H9 (cell line): ENCODE measurements at regions not wholly inside any gene's neighbourhood (a gene's known extent, or its start where the extent isn't known, plus 50 kb on each side); places are given as distances from the start of the nearest gene placed in this dataset.

ENCODE experiments used
- DNase-seq: peaks from one replicate; pipeline ENCODE4 v3.0.0-alpha.2; 2017
- H2AFZ ChIP-seq: one replicate; pipeline ENCODE4 v1.6.1; 2013; ENCODE audit warnings: mild to moderate bottlenecking, low read length, control low read depth, moderate library complexity
- H2AK5ac ChIP-seq: 2 replicates; pipeline ENCODE4 v1.6.1; 2013; ENCODE audit warnings: low read length, control low read depth, mixed read lengths; ENCODE audit not compliant: insufficient read length
- H2BK120ac ChIP-seq: one replicate; pipeline ENCODE4 v1.6.1; 2013; ENCODE audit warnings: low read depth, mild to moderate bottlenecking, low read length, control low read depth, inconsistent platforms; ENCODE audit not compliant: poor library complexity, severe bottlenecking
- H2BK12ac ChIP-seq: 2 replicates; pipeline ENCODE4 v1.6.1; 2013; ENCODE audit warnings: low read length, control low read depth, mixed read lengths, low read depth; ENCODE audit not compliant: insufficient read length
- H2BK15ac ChIP-seq: 2 replicates; pipeline ENCODE4 v1.6.1; 2013; ENCODE audit warnings: low read depth, low read length, control low read depth
- H2BK20ac ChIP-seq: one replicate; pipeline ENCODE4 v1.6.1; 2013; ENCODE audit warnings: low read depth, mild to moderate bottlenecking, low read length, control low read depth, inconsistent platforms; ENCODE audit not compliant: poor library complexity, severe bottlenecking
- H2BK5ac ChIP-seq: 2 replicates; pipeline ENCODE4 v1.6.1; 2013; ENCODE audit warnings: low read length, control low read depth, mixed read lengths; ENCODE audit not compliant: insufficient read length
- H3K14ac ChIP-seq: 2 replicates; pipeline ENCODE4 v1.6.1; 2013; ENCODE audit warnings: low read length, control low read depth; ENCODE audit not compliant: insufficient read depth
- H3K18ac ChIP-seq: 2 replicates; pipeline ENCODE4 v1.6.1; 2013; ENCODE audit warnings: low read depth, mild to moderate bottlenecking, mixed read lengths, low read length, control low read depth; ENCODE audit not compliant: insufficient read length
- H3K23ac ChIP-seq: 2 replicates; pipeline ENCODE4 v1.6.1; 2013; ENCODE audit warnings: low read length, control low read depth, mixed read lengths, low read depth; ENCODE audit not compliant: insufficient read length
- H3K23me2 ChIP-seq: 2 replicates; pipeline ENCODE4 v1.6.1; 2013; ENCODE audit warnings: low read depth, mild to moderate bottlenecking, mixed read lengths, low read length, control low read depth; ENCODE audit not compliant: insufficient read length, poor library complexity, severe bottlenecking
- H3K27ac ChIP-seq: 2 replicates; pipeline ENCODE4 v1.5.1; 2013; ENCODE audit warnings: low read length, control low read depth, mixed read lengths, low read depth; ENCODE audit not compliant: insufficient read length
- H3K27me3 ChIP-seq: 2 replicates; pipeline ENCODE4 v1.6.1; 2013; ENCODE audit warnings: low read length, control low read depth, inconsistent platforms; ENCODE audit not compliant: insufficient read depth
- H3K4ac ChIP-seq: 2 replicates; pipeline ENCODE4 v1.6.1; 2013; ENCODE audit warnings: low read depth, mild to moderate bottlenecking, control low read depth, inconsistent platforms, low read length, moderate library complexity
- H3K4me1 ChIP-seq: 2 replicates; pipeline ENCODE4 v1.6.1; 2013; ENCODE audit warnings: low read length, control low read depth, inconsistent platforms; ENCODE audit not compliant: insufficient read depth
- H3K4me2 ChIP-seq: 2 replicates; pipeline ENCODE4 v1.6.1; 2013; ENCODE audit warnings: low read length, control low read depth, mixed read lengths; ENCODE audit not compliant: insufficient read length, insufficient read depth
- H3K56ac ChIP-seq: 2 replicates; pipeline ENCODE4 v1.6.1; 2013; ENCODE audit warnings: low read depth, mild to moderate bottlenecking, mixed read lengths, low read length, control low read depth; ENCODE audit not compliant: insufficient read length
- H3K79me1 ChIP-seq: 2 replicates; pipeline ENCODE4 v1.6.1; 2013; ENCODE audit warnings: low read depth, mild to moderate bottlenecking, moderate library complexity, low read length, control low read depth, inconsistent platforms; ENCODE audit not compliant: insufficient read depth, poor library complexity, severe bottlenecking
- H3K79me2 ChIP-seq: 2 replicates; pipeline ENCODE4 v1.6.1; 2013; ENCODE audit warnings: low read length, control low read depth, inconsistent platforms; ENCODE audit not compliant: insufficient read depth
- H3K9ac ChIP-seq: 2 replicates; pipeline ENCODE4 v1.6.1; 2013; ENCODE audit warnings: low read length, control low read depth, mixed read lengths; ENCODE audit not compliant: insufficient read length; ENCODE audit errors: extremely low read depth
- H3K9me3 ChIP-seq: one replicate; pipeline ENCODE4 v1.6.1; 2013; ENCODE audit warnings: low read depth, low read length, inconsistent platforms; ENCODE audit not compliant: control insufficient read depth
- H3T11ph ChIP-seq: one replicate; pipeline ENCODE4 v1.6.1; 2013; ENCODE audit warnings: mild to moderate bottlenecking, low read length, control low read depth, inconsistent platforms
- H4K20me1 ChIP-seq: one replicate; pipeline ENCODE4 v1.6.1; 2013; ENCODE audit not compliant: control insufficient read depth, insufficient read length, insufficient read depth
- H4K5ac ChIP-seq: 2 replicates; pipeline ENCODE4 v1.6.1; 2013; ENCODE audit warnings: low read depth, mild to moderate bottlenecking, mixed read lengths, low read length, control low read depth; ENCODE audit not compliant: insufficient read length
- H4K8ac ChIP-seq: replicated peaks from 2 replicates; pipeline ENCODE4 v1.6.1; 2013; ENCODE audit warnings: low read length, control low read depth, mixed read lengths, low read depth; ENCODE audit not compliant: insufficient read length
- H4K91ac ChIP-seq: 2 replicates; pipeline ENCODE4 v1.6.1; 2013; ENCODE audit warnings: low read depth, mild to moderate bottlenecking, moderate library complexity, mixed read lengths, low read length, control low read depth; ENCODE audit not compliant: insufficient read length
- H3K27ac Mint-ChIP-seq, 3 experiments: 2 replicates in 2 of 3; 3 replicates in 1 of 3; pipeline ENCODE4 v1.8.0; 2020 to 2021; ENCODE audit warnings: mixed read lengths in 3 of 3, mild to moderate bottlenecking in 1 of 3, moderate library complexity in 1 of 3
- H3K27me3 Mint-ChIP-seq: 2 replicates; pipeline ENCODE4 v1.8.0; 2021; ENCODE audit warnings: low read depth, mild to moderate bottlenecking, moderate library complexity, mixed read lengths
- H3K36me3 Mint-ChIP-seq, 3 experiments: 2 replicates in 2 of 3; 3 replicates in 1 of 3; pipeline ENCODE4 v1.8.0; 2020 to 2021; ENCODE audit warnings: low read depth in 3 of 3, mixed read lengths in 3 of 3; ENCODE audit not compliant: insufficient read depth in 1 of 3
- H3K4me1 Mint-ChIP-seq, 2 experiments: 2 replicates each; pipeline ENCODE4 v1.8.0; 2020; ENCODE audit warnings: mixed read lengths in 2 of 2
- H3K4me3 Mint-ChIP-seq, 2 experiments: 2 replicates in 1 of 2; 3 replicates in 1 of 2; pipeline ENCODE4 v1.8.0; 2020 to 2021; ENCODE audit warnings: mild to moderate bottlenecking in 2 of 2, mixed read lengths in 2 of 2, moderate library complexity in 1 of 2
- H3K9me3 Mint-ChIP-seq, 2 experiments: 2 replicates in 1 of 2; 3 replicates in 1 of 2; pipeline ENCODE4 v1.8.0; 2020; ENCODE audit warnings: mild to moderate bottlenecking in 2 of 2, mixed read lengths in 2 of 2, moderate library complexity in 1 of 2
- WGBS: extraction: QIAGEN DNeasy Blood & Tissue Kit; methylation state at CpG from one replicate; pipeline ENCODE4 v1.1.7; 2013; ENCODE audit warnings: missing lambda C conversion rate, low lambda C conversion rate, mixed read lengths; ENCODE audit not compliant: insufficient read length; ENCODE audit errors: extremely low coverage; 5-methylcytosine and 5-hydroxymethylcytosine counted together
- TF ChIP-seq, protein P1 (sequence below): fragments of 200-600 bp; sonication (generic); conservative IDR thresholded peaks from 3 replicates; pipeline ENCODE4 v1.8.0; 2021; ENCODE audit warnings: antibody characterized with exemption, mild to moderate bottlenecking

GRCh38 chr2:176569574-176569973, 300.3 kb downstream of the MTX2 start:
- Histone ChIP-seq H2BK120ac (no peak overlapping the region), H3K79me1 (no peaks in the 10 kb centered on the region)
- H3K4me3 Mint-ChIP-seq: no peak overlapping the region

More at GRCh38 chr2:176569574-176569973, 300.3 kb downstream of the MTX2 start:
- H3K9me3 ChIP-seq: no peaks in the 10 kb centered on the region
- no peaks in the 10 kb centered on the region for H3K4me1 ChIP-seq
- H2AK5ac ChIP-seq: no peak overlapping the region
- H3K23ac ChIP-seq: no peak overlapping the region
- no peak overlapping the region for H3T11ph ChIP-seq
- H3K9ac ChIP-seq: no peak overlapping the region
- H3K27ac Mint-ChIP-seq: no peak overlapping the region
- H3K9me3 Mint-ChIP-seq: no peaks in the 10 kb centered on the region
- H3K23me2 ChIP-seq: no peaks in the 10 kb centered on the region
- peaks cover 14% of the 10 kb centered on the region for H3K27me3 Mint-ChIP-seq
- no peak overlapping the region for H4K5ac ChIP-seq
- H3K18ac ChIP-seq: no peak overlapping the region
- no peaks in the 10 kb centered on the region for H3K4me1 Mint-ChIP-seq
- WGBS: no CpG with 5 or more reads among the region's 3 CpGs
- H3K4ac ChIP-seq: no peak overlapping the region
- no peak overlapping the region for H3K56ac ChIP-seq
- H3K36me3 Mint-ChIP-seq: no peaks in the 10 kb centered on the region
- no peak overlapping the region for H3K27ac ChIP-seq
- H3K79me2 ChIP-seq: no peaks in the 10 kb centered on the region
- no peaks in the 10 kb centered on the region; the same call in 1 of the 2 replicates for H3K27me3 ChIP-seq
- H2BK20ac ChIP-seq: no peak overlapping the region
- no peak overlapping the region for H4K91ac ChIP-seq
- H3K4me2 ChIP-seq: no peak overlapping the region
- H2AFZ ChIP-seq: no peak overlapping the region
- TF ChIP-seq, protein P1, sequence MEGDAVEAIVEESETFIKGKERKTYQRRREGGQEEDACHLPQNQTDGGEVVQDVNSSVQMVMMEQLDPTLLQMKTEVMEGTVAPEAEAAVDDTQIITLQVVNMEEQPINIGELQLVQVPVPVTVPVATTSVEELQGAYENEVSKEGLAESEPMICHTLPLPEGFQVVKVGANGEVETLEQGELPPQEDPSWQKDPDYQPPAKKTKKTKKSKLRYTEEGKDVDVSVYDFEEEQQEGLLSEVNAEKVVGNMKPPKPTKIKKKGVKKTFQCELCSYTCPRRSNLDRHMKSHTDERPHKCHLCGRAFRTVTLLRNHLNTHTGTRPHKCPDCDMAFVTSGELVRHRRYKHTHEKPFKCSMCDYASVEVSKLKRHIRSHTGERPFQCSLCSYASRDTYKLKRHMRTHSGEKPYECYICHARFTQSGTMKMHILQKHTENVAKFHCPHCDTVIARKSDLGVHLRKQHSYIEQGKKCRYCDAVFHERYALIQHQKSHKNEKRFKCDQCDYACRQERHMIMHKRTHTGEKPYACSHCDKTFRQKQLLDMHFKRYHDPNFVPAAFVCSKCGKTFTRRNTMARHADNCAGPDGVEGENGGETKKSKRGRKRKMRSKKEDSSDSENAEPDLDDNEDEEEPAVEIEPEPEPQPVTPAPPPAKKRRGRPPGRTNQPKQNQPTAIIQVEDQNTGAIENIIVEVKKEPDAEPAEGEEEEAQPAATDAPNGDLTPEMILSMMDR: no peak
- no peaks in the 10 kb centered on the region for H4K20me1 ChIP-seq
- no peak overlapping the region for H2BK12ac ChIP-seq
- H2BK15ac ChIP-seq: no peak overlapping the region
- no peak overlapping the region for H3K14ac ChIP-seq
- DNase-seq: no peak
- H2BK5ac ChIP-seq: no peak overlapping the region
- no peak overlapping the region for H4K8ac ChIP-seq
